Right ventricle myocardium inferior (tissue), 1 donor: ENCODE measurements at regions not wholly inside any gene's neighbourhood (a gene's known extent, or its start where the extent isn't known, plus 50 kb on each side); places are given as distances from the start of the nearest gene placed in this dataset.

Experiments
- ATAC-seq: fragments of 200-7000 bp; cut with Tn5 transposase; one replicate; pipeline ENCODE4 v1.9.1; 2020; ENCODE audit warnings: mild to moderate bottlenecking, moderate library complexity
- DNase-seq: peaks from one replicate; pipeline ENCODE4 v3.0.0; 2021; ENCODE audit errors: missing footprints
- intact Hi-C: fragments of 100-400 bp; cut with DNase I; formaldehyde crosslinking; loops from one replicate; pipeline ENCODE4 v1.11.0; 2022
- donor health status: DM: no; HTN: yes; CAD: no; lungs with severe emphysema.

GRCh38 chr3:39000008-39000450, 51.7 kb downstream of the SCN11A start:
- ATAC-seq (no peak), DNase-seq (no peak)
- intact Hi-C loops: no loop called here

GRCh38 chr3:38998086-38998485, 53.7 kb downstream of the SCN11A start:
- intact Hi-C loops: no loop called here
- no peak for ATAC-seq
- DNase-seq: no peak

GRCh38 chr3:38996193-38996592, 55.6 kb downstream of the SCN11A start:
- DNase-seq (no peak), ATAC-seq (no peak)
- intact Hi-C loops: no loop called here

GRCh38 chr3:38994251-38994650, 57.5 kb downstream of the SCN11A start:
- intact Hi-C loops: no loop called here
- DNase-seq (no peak), ATAC-seq (no peak)

GRCh38 chr3:38992117-38992760, 59.5 kb downstream of the SCN11A start:
- intact Hi-C loops: no loop called here
- no peak for DNase-seq
- ATAC-seq: no peak

GRCh38 chr3:38990621-38991020, 61.1 kb downstream of the SCN11A start:
- DNase-seq (no peak), ATAC-seq (no peak)
- intact Hi-C loops: no loop called here

- intact Hi-C loops: no loop called here
- no peak for ATAC-seq
Observed at GRCh38 chr3:38989917-38990510, 61.7 kb downstream of the SCN11A start.

GRCh38 chr3:38988955-38989354, 62.8 kb downstream of the SCN11A start:
- intact Hi-C loops: no loop called here
- DNase-seq (no peak), ATAC-seq (no peak)

More at GRCh38 chr3:38989917-38990510, 61.7 kb downstream of the SCN11A start:
- DNase-seq: no peak

GRCh38 chr3:38987456-38987855, 64.3 kb downstream of the SCN11A start:
- ATAC-seq: no peak
- intact Hi-C loops: no loop called here
- no peak for DNase-seq

GRCh38 chr3:38986901-38987300, 64.8 kb downstream of the SCN11A start:
- DNase-seq (no peak), ATAC-seq (no peak)
- intact Hi-C loops: no loop called here

- no peak for ATAC-seq
- DNase-seq: no peak
- intact Hi-C loops: no loop called here
Observed at GRCh38 chr3:38985981-38986380, 65.8 kb downstream of the SCN11A start.

- no peak for DNase-seq
- intact Hi-C loops: no loop called here
- no peak for ATAC-seq
Observed at GRCh38 chr3:38985581-38985980, 66.2 kb downstream of the SCN11A start.

GRCh38 chr3:38984731-38985130, 67.0 kb downstream of the SCN11A start:
- no peak for ATAC-seq
- no peak for DNase-seq
- intact Hi-C loops: no loop called here

- no peak for ATAC-seq
Observed at GRCh38 chr3:38984110-38984509, 67.6 kb downstream of the SCN11A start.

GRCh38 chr3:38980938-38981337, 70.8 kb downstream of the SCN11A start:
- no peak for ATAC-seq
- intact Hi-C loops: no loop called here
- DNase-seq: no peak

More at GRCh38 chr3:38984110-38984509, 67.6 kb downstream of the SCN11A start:
- no peak for DNase-seq
- intact Hi-C loops: no loop called here

GRCh38 chr3:38978729-38979128, 73.0 kb downstream of the SCN11A start:
- no peak for DNase-seq
- no peak for ATAC-seq
- intact Hi-C loops: no loop called here

GRCh38 chr3:38970851-38971638, 80.7 kb downstream of the SCN11A start:
- DNase-seq (no peak), ATAC-seq (no peak)
- intact Hi-C loops: loop anchor here (2.0 kb wide), 1 partner anchor 36 kb away; no protein-coding TSS in a partner anchor

GRCh38 chr3:38969317-38970235, 82.2 kb downstream of the SCN11A start:
- DNase-seq: no peak
- intact Hi-C loops: loop anchor here (2.0 kb wide), 1 partner anchor 37 kb away; no protein-coding TSS in a partner anchor
- ATAC-seq: peak; percentile 8

- ATAC-seq (no peak), DNase-seq (no peak)
- intact Hi-C loops: no loop called here
Observed at GRCh38 chr3:38968891-38969290, 82.9 kb downstream of the SCN11A start.
